Keratinocyte (primary cell): ENCODE measurements at regions not wholly inside any gene's neighbourhood (a gene's known extent, or its start where the extent isn't known, plus 50 kb on each side); places are given as distances from the start of the nearest gene placed in this dataset.

Experiments
- DNase-seq: peaks from one replicate; pipeline ENCODE4 v3.0.0-alpha.2; 2011; ENCODE audit warnings: low read depth, missing footprints, low spot score
- FAIRE-seq: peaks from 2 replicates; lab custom pipeline; 2011; peaks lifted over from hg19 to GRCh38; lab: Jason Lieb, UNC
- H2AFZ ChIP-seq: 2 replicates; pipeline ENCODE4 v1.6.0; 2012; ENCODE audit warnings: low read length, control low read depth, inconsistent platforms; ENCODE audit not compliant: control insufficient read depth
- H3K27ac ChIP-seq: 2 replicates; pipeline ENCODE4 v1.5.1; 2011; ENCODE audit warnings: low read length; ENCODE audit not compliant: control insufficient read depth, insufficient read depth
- H3K27me3 ChIP-seq: 3 replicates; pipeline ENCODE4 v1.6.0; 2011; ENCODE audit warnings: low read length; ENCODE audit not compliant: control insufficient read depth, insufficient read depth; ENCODE audit errors: extremely low read depth
- H3K36me3 ChIP-seq, 2 experiments: 2 replicates in 1 of 2; 3 replicates in 1 of 2; pipeline ENCODE4 v1.5.1; 2011; ENCODE audit warnings: low read length in 2 of 2, mild to moderate bottlenecking in 1 of 2; ENCODE audit not compliant: control insufficient read depth in 2 of 2, insufficient read depth in 2 of 2; ENCODE audit errors: extremely low read depth in 1 of 2
- H3K4me1 ChIP-seq: 3 replicates; pipeline ENCODE4 v1.5.1; 2011; ENCODE audit warnings: low read length; ENCODE audit not compliant: control insufficient read depth, insufficient read depth; ENCODE audit errors: extremely low read depth
- H3K4me2 ChIP-seq: 3 replicates; pipeline ENCODE4 v1.6.0; 2011; ENCODE audit warnings: low read depth, low read length; ENCODE audit not compliant: control insufficient read depth, insufficient read depth; ENCODE audit errors: extremely low read depth
- H3K4me3 ChIP-seq, 3 experiments: fragments of 200-600 bp in 1 of 3; sonication (generic) in 1 of 3; 2 replicates in 2 of 3; 3 replicates in 1 of 3; pipeline ENCODE4 v1.5.1; 2011 to 2016; ENCODE audit warnings: low read length in 3 of 3, mild to moderate bottlenecking in 3 of 3, control low read depth in 2 of 3, inconsistent platforms in 1 of 3, low read depth in 1 of 3, mixed read lengths in 1 of 3, mixed run types in 1 of 3, moderate library complexity in 1 of 3; ENCODE audit not compliant: control insufficient read depth in 2 of 3, insufficient read depth in 2 of 3; ENCODE audit errors: extremely low read depth in 1 of 3
- H3K79me2 ChIP-seq: 2 replicates; pipeline ENCODE4 v1.6.0; 2012; ENCODE audit warnings: low read length; ENCODE audit not compliant: control insufficient read depth, insufficient read depth
- H3K9ac ChIP-seq: 3 replicates; pipeline ENCODE4 v1.6.0; 2011; ENCODE audit warnings: low read length; ENCODE audit not compliant: control insufficient read depth, insufficient read depth; ENCODE audit errors: extremely low read depth
- H3K9me1 ChIP-seq: 3 replicates; pipeline ENCODE4 v1.6.0; 2011; ENCODE audit warnings: low read length; ENCODE audit not compliant: control insufficient read depth, insufficient read depth; ENCODE audit errors: extremely low read depth
- H3K9me3 ChIP-seq: 2 replicates; pipeline ENCODE4 v1.5.1; 2012; ENCODE audit warnings: low read depth, low read length; ENCODE audit not compliant: control insufficient read depth
- H4K20me1 ChIP-seq: 3 replicates; pipeline ENCODE4 v1.6.0; 2011; ENCODE audit warnings: low read length; ENCODE audit not compliant: control insufficient read depth, insufficient read depth; ENCODE audit errors: extremely low read depth
- EZH2 ChIP-seq: IDR thresholded peaks from one replicate; pipeline ENCODE4 v1.6.1; 2012; ENCODE audit warnings: inconsistent platforms, mild to moderate bottlenecking, low read length, moderate library complexity
- dilution Hi-C: fragments of 300-500 bp; cut with MboI; formaldehyde crosslinking; loops from one replicate; pipeline ENCODE4 v1.7.0; 2020; ENCODE audit warnings: low sequenced_read_pairs; ENCODE audit not compliant: extremely low pct_ligation_motif_present
- TF ChIP-seq, protein P1 (sequence below), 3 experiments: IDR thresholded peaks in 1 of 3; conservative IDR thresholded peaks in 1 of 3; optimal IDR thresholded peaks in 1 of 3; 2 replicates in 2 of 3; 3 replicates in 1 of 3; pipeline versions ENCODE3 to v1.5.1; 2011; ENCODE audit warnings: low read length in 3 of 3, mild to moderate bottlenecking in 3 of 3, moderate library complexity in 2 of 3, control low read depth in 1 of 3, inconsistent platforms in 1 of 3; ENCODE audit not compliant: insufficient read depth in 2 of 3; ENCODE audit errors: extremely low read depth in 1 of 3

DNA sequence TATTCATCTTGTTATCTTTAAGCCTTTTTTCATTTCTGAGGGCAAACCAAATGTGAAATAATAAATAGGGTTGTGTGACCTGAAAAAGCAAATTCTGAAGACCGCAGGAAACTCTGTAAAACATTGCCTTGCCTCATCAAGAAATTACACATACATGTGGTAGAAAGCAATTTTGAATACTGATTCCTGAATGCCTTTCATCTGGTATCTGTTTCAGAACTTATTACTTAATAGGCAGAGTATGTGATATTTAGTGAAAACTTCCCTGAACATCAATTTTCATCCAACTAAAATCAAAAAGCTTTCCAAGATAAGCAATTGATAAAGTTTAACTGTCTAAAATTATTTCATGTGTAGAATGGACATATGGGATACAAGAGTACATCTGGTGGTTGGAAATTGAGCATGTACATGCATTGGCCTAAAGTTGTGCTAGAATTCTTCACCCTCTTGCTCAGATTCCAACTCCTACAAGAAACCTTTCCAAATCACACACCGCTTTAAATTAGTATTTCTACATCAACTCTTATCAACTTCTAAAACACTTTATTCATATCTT lies 606.0 kb upstream of the LCORL start:
- Histone ChIP-seq H3K27me3 (no peaks in the 10 kb centered on the region), H3K4me3 (no peak overlapping the region), H3K9me3 (no peaks in the 10 kb centered on the region), H3K9me1 (no peaks in the 10 kb centered on the region), H3K4me2 (no peak overlapping the region), H2AFZ (no peak overlapping the region), H3K36me3 (no peaks in the 10 kb centered on the region), H3K79me2 (no peaks in the 10 kb centered on the region), H4K20me1 (no peaks in the 10 kb centered on the region), H3K4me1 (no peaks in the 10 kb centered on the region), H3K9ac (no peak overlapping the region), H3K27ac (no peak overlapping the region)
- TF ChIP-seq, protein P1, sequence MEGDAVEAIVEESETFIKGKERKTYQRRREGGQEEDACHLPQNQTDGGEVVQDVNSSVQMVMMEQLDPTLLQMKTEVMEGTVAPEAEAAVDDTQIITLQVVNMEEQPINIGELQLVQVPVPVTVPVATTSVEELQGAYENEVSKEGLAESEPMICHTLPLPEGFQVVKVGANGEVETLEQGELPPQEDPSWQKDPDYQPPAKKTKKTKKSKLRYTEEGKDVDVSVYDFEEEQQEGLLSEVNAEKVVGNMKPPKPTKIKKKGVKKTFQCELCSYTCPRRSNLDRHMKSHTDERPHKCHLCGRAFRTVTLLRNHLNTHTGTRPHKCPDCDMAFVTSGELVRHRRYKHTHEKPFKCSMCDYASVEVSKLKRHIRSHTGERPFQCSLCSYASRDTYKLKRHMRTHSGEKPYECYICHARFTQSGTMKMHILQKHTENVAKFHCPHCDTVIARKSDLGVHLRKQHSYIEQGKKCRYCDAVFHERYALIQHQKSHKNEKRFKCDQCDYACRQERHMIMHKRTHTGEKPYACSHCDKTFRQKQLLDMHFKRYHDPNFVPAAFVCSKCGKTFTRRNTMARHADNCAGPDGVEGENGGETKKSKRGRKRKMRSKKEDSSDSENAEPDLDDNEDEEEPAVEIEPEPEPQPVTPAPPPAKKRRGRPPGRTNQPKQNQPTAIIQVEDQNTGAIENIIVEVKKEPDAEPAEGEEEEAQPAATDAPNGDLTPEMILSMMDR (optimal IDR thresholded peaks at IDR 0.05 in 1 of 3, IDR thresholded peaks at IDR 0.05 in 1 of 3, conservative IDR thresholded peaks at IDR 0.05 in 1 of 3; ENCODE audit: extremely low read depth in 1 of 3, insufficient read depth in 2 of 3, low read length in 3 of 3) = no peak
- TF ChIP-seq EZH2 = no peak
- dilution Hi-C loops = no loop called here
- DNase-seq (no peak), FAIRE-seq (no peak)

DNA sequence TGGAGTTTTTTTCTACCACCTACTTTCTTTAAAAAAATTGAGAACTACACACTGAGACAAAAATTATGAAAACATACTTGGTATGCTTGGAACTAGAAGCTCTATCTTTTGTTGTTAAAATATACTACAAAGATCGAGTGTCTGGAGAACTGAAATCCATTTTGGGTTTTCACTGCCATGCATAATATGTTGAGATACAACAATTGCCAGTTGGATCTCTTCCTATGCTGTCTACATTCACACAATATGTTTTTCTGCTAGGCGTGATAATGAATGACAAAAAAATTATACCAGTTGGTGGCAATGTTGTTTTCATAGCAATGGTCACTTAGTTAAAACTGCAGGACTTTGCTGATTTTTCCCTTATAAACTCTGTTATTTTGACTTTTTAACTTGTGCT lies 605.4 kb upstream of the LCORL start:
- dilution Hi-C loops = no loop called here
- no peak for TF ChIP-seq EZH2
- TF ChIP-seq, protein P1 (optimal IDR thresholded peaks at IDR 0.05 in 1 of 3, IDR thresholded peaks at IDR 0.05 in 1 of 3, conservative IDR thresholded peaks at IDR 0.05 in 1 of 3; ENCODE audit: extremely low read depth in 1 of 3, insufficient read depth in 2 of 3, low read length in 3 of 3) = no peak
- Histone ChIP-seq H3K9ac (no peak overlapping the region), H3K4me2 (no peak overlapping the region), H3K4me1 (no peaks in the 10 kb centered on the region), H3K4me3 (no peak overlapping the region), H2AFZ (no peak overlapping the region), H3K27me3 (no peaks in the 10 kb centered on the region), H3K36me3 (no peaks in the 10 kb centered on the region), H3K9me1 (no peaks in the 10 kb centered on the region), H3K79me2 (no peaks in the 10 kb centered on the region), H4K20me1 (no peaks in the 10 kb centered on the region), H3K9me3 (no peaks in the 10 kb centered on the region), H3K27ac (no peak overlapping the region)
- FAIRE-seq (no peak), DNase-seq (no peak)
